Astrocyte of the cerebellum (primary cell): ENCODE measurements at regions not wholly inside any gene's neighbourhood (a gene's known extent, or its start where the extent isn't known, plus 50 kb on each side); places are given as distances from the start of the nearest gene placed in this dataset.

Experiments
- DNase-seq: peaks from one replicate; pipeline ENCODE4 v3.0.0-alpha.2; 2011; ENCODE audit warnings: low read depth
- H3K4me3 ChIP-seq: 2 replicates; pipeline ENCODE4 v1.5.1; 2011; ENCODE audit warnings: mild to moderate bottlenecking, low read depth, low read length, moderate library complexity
- CTCF ChIP-seq: IDR thresholded peaks from 2 replicates; pipeline ENCODE4 v1.5.1; 2012; ENCODE audit warnings: low read length, low read depth, moderate library complexity, mild to moderate bottlenecking; ENCODE audit errors: missing control alignments
- in situ Hi-C: cut with HindIII; loops from 2 replicates; pipeline ENCODE4 v1.10.0; 2017; ENCODE audit warnings: low sequenced_read_pairs

GRCh38 chr13:57823704-57824103 is 192.2 kb downstream of the PCDH17 start:
- H3K4me3 ChIP-seq: no peak overlapping the region
- no peak for TF ChIP-seq CTCF
- DNase-seq: no peak
- in situ Hi-C loops: no loop called here

- no peak for TF ChIP-seq CTCF
Measured at GRCh38 chr13:57824121-57824520, 192.6 kb downstream of the PCDH17 start.

GRCh38 chr13:57825066-57825465 is 193.5 kb downstream of the PCDH17 start:
- no peak for TF ChIP-seq CTCF
- no peak overlapping the region for H3K4me3 ChIP-seq
- in situ Hi-C loops: no loop called here
- no peak for DNase-seq

More at GRCh38 chr13:57824121-57824520, 192.6 kb downstream of the PCDH17 start:
- DNase-seq: no peak
- H3K4me3 ChIP-seq: no peak overlapping the region
- in situ Hi-C loops: no loop called here

GRCh38 chr13:57829496-57829895 is 198.0 kb downstream of the PCDH17 start:
- in situ Hi-C loops: no loop called here
- DNase-seq: no peak
- TF ChIP-seq CTCF: no peak
- H3K4me3 ChIP-seq: no peak overlapping the region

GRCh38 chr13:57832187-57832586 is 200.6 kb downstream of the PCDH17 start:
- in situ Hi-C loops: no loop called here
- no peak for DNase-seq
- TF ChIP-seq CTCF: no peak
- no peak overlapping the region for H3K4me3 ChIP-seq

GRCh38 chr13:57837801-57838200 is 206.3 kb downstream of the PCDH17 start:
- no peak for TF ChIP-seq CTCF
- in situ Hi-C loops: no loop called here
- DNase-seq: no peak
- H3K4me3 ChIP-seq: no peak overlapping the region

- no peak for TF ChIP-seq CTCF
- H3K4me3 ChIP-seq: no peak overlapping the region
- in situ Hi-C loops: no loop called here
- DNase-seq: no peak
Measured at GRCh38 chr13:57843521-57843920, 212.0 kb downstream of the PCDH17 start.
